ENCODE measurements at regions not wholly inside any gene's neighbourhood (a gene's known extent, or its start where the extent isn't known, plus 50 kb on each side); places are given as distances from the start of the nearest gene placed in this dataset.

GRCh38 chr4:129474698-129475097 lies 378.7 kb downstream of the C4orf33 start:
- H3K23ac ChIP-seq (ENCODE audit: low read depth, low read length), result no peak overlapping the region
- no peak overlapping the region for H2BK5ac ChIP-seq (ENCODE audit: low read depth, low read length, poor library complexity, severe bottlenecking)
- H2BK120ac ChIP-seq (ENCODE audit: low read depth, low read length), result no peak overlapping the region
- H3K9me1 ChIP-seq (ENCODE audit: insufficient read depth, low read length), result no peaks in the 10 kb centered on the region
- no peak overlapping the region for H3K9ac ChIP-seq (ENCODE audit: low read depth, low read length)
- intact Hi-C loops (cut with micrococcal nuclease), result no loop called here
- no peak overlapping the region for H4K91ac ChIP-seq (ENCODE audit: insufficient read depth, low read depth, low read length)
- in situ Hi-C loops (cut with MboI; ENCODE audit: low sequenced_read_pairs), result no loop called here
- H3K4me2 ChIP-seq (ENCODE audit: low read depth, low read length), result no peak overlapping the region
- no peak overlapping the region for H4K5ac ChIP-seq (ENCODE audit: low read depth, low read length)
- H4K8ac ChIP-seq (ENCODE audit: low read depth in 2 of 2, low read length in 2 of 2), result no peak overlapping the region
- H2AK9ac ChIP-seq (replicated peaks; ENCODE audit: low read depth, low read length, poor library complexity), result no peak overlapping the region
- no TSS peak for BruUV-seq (replicated peaks)
- no peak overlapping the region for H2BK15ac ChIP-seq (ENCODE audit: low read depth, low read length)
- peaks cover 6% of the 10 kb centered on the region for H3K9me3 ChIP-seq (ENCODE audit: control insufficient read depth, insufficient read depth, low read length)
- ChIA-PET CTCF (no interaction called here), POLR2A (ENCODE audit: unreplicated experiment) (no interaction called here)
- TF ChIP-seq FOS (IDR thresholded peaks at IDR 0.05; ENCODE audit: low read depth, low read length) (no peak), USF2 (IDR thresholded peaks at IDR 0.05; ENCODE audit: low read depth, low read length) (no peak), CTCF (conservative IDR thresholded peaks at IDR 0.05; ENCODE audit: low read depth, low read length) (no peak), NFE2L2 (IDR thresholded peaks at IDR 0.05; ENCODE audit: low read depth, low read length) (no peak), RAD21 (IDR thresholded peaks at IDR 0.05; ENCODE audit: low read length) (no peak), ELK1 (IDR thresholded peaks at IDR 0.05; ENCODE audit: borderline replicate concordance, low read depth, low read length) (no peak), RCOR1 (IDR thresholded peaks at IDR 0.05; ENCODE audit: insufficient replicate concordance, low read length) (no peak), MAFK (IDR thresholded peaks at IDR 0.05; ENCODE audit: low read depth, low read length) (no peak), MXI1 (IDR thresholded peaks at IDR 0.05; ENCODE audit: borderline replicate concordance, low read depth, low read length) (no peak), POLR2A (IDR thresholded peaks at IDR 0.05; ENCODE audit: low read depth, low read length) (no peak), CEBPB (IDR thresholded peaks at IDR 0.05; ENCODE audit: low read depth, low read length) (no peak), SMC3 (IDR thresholded peaks at IDR 0.05; ENCODE audit: low read depth, low read length) (no peak)
- no peak overlapping the region for H3K18ac ChIP-seq (ENCODE audit: low read depth, low read length)
- ATAC-seq (ENCODE audit: low read depth) (no peak), DNase-seq (no peak)
- no peak overlapping the region for H3K56ac ChIP-seq (ENCODE audit: extremely low read depth, insufficient read depth, low read length)
- no peaks in the 10 kb centered on the region for H4K20me1 ChIP-seq (ENCODE audit: insufficient read depth, low read length)
- H3K36me3 ChIP-seq (ENCODE audit: control insufficient read depth, insufficient read depth, low read length), result no peaks in the 10 kb centered on the region
- dilution Hi-C loops (cut with HindIII; ENCODE audit: low sequenced_read_pairs, unreplicated experiment), result no loop called here
- no peak overlapping the region for H2AK5ac ChIP-seq (ENCODE audit: low read depth, low read length)
- no peak overlapping the region for H2AFZ ChIP-seq (replicated peaks; ENCODE audit: low read length, poor library complexity)
- no peak overlapping the region for H2BK20ac ChIP-seq (ENCODE audit: low read depth, low read length)
- H3K4me3 ChIP-seq (ENCODE audit: insufficient read depth, low read depth, low read length), result no peak overlapping the region
- no peaks in the 10 kb centered on the region for H3K79me1 ChIP-seq (ENCODE audit: low read depth in 1 of 2, low read length in 2 of 2)
- no CpG with 5 or more reads among the region's 4 CpGs for WGBS, 2 experiments (ENCODE audit: extremely low coverage in 2 of 2, insufficient read length in 1 of 2)
- H3K14ac ChIP-seq (replicated peaks; ENCODE audit: low read depth, low read length), result no peak overlapping the region
- H3K4me1 ChIP-seq (ENCODE audit: control insufficient read depth, insufficient read depth, low read length), result no peaks in the 10 kb centered on the region
- H3K27me3 ChIP-seq (ENCODE audit: control insufficient read depth, insufficient read depth, low read length), result no peaks in the 10 kb centered on the region
- H3K27ac ChIP-seq (ENCODE audit: insufficient read depth, low read length), result no peak overlapping the region
- H3K4ac ChIP-seq (ENCODE audit: low read depth, low read length), result no peak overlapping the region

Measured in IMR-90 (cell line).